Calu3 (cell line): ENCODE measurements at regions not wholly inside any gene's neighbourhood (a gene's known extent, or its start where the extent isn't known, plus 50 kb on each side); places are given as distances from the start of the nearest gene placed in this dataset.

Experiments used
- BruUV-seq: library from RNA; stranded (reverse); fragments of 400-500 nt; replicated peaks from 2 replicates; lab custom pipeline; 2021; lab: Mats Ljungman, UMichigan
- CTCF ChIA-PET: fragments of 300-600 bp; sonication (Branson Sonifier 250); formaldehyde crosslinking; loops from one replicate; lab custom pipeline; 2022; ENCODE audit warnings: antibody characterized with exemption; lab: Charles Lee
- DNase-seq: peaks from one replicate; pipeline ENCODE4 v3.0.0; 2022
- H3K27ac Mint-ChIP-seq: one replicate; pipeline ENCODE4 v1.8.0; 2022; ENCODE audit warnings: mixed read lengths; ENCODE audit not compliant: unreplicated experiment
- H3K27me3 Mint-ChIP-seq: one replicate; pipeline ENCODE4 v1.8.0; 2022; ENCODE audit warnings: mixed read lengths; ENCODE audit not compliant: unreplicated experiment
- H3K36me3 Mint-ChIP-seq: one replicate; pipeline ENCODE4 v1.8.0; 2022; ENCODE audit warnings: mild to moderate bottlenecking, moderate library complexity, mixed read lengths; ENCODE audit not compliant: insufficient read depth, unreplicated experiment
- H3K4me1 Mint-ChIP-seq: one replicate; pipeline ENCODE4 v1.8.0; 2022; ENCODE audit warnings: mild to moderate bottlenecking, low read depth, mixed read lengths; ENCODE audit not compliant: unreplicated experiment
- H3K4me3 Mint-ChIP-seq: one replicate; pipeline ENCODE4 v1.8.0; 2022; ENCODE audit warnings: mild to moderate bottlenecking, low read depth, moderate library complexity, mixed read lengths; ENCODE audit not compliant: unreplicated experiment
- H3K9me3 Mint-ChIP-seq: one replicate; pipeline ENCODE4 v1.8.0; 2022; ENCODE audit warnings: low read depth, mixed read lengths; ENCODE audit not compliant: unreplicated experiment
- intact Hi-C: fragments of 100-400 bp; cut with micrococcal nuclease; formaldehyde crosslinking; loops from one replicate; pipeline ENCODE4 v1.10.0; 2022; ENCODE audit not compliant: unreplicated experiment
- TF ChIP-seq, protein P1 (sequence below): fragments of 200-600 bp; IDR thresholded peaks from one replicate; pipeline ENCODE4 v1.8.0; 2022; ENCODE audit warnings: antibody characterized with exemption; ENCODE audit not compliant: unreplicated experiment

DNA sequence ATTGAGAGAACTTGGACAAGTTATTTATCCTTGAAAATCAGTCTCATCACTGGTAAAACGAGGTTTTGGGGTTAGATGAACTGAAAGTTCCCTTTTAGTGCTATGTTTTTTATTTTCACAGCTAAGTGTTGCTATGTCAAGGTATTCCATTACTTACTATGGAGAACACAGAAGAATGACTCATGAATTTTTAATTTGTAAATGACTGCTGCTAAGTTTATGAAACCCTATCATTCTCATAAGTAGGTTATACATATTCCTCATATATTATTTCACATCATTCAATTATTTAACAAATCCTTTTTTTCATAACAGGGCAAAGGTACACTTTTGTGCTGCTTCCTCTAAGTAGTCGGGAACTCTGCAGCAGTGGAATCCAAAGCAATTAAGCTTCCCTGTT, 52.2 kb upstream of the ATP1A1 start:
- H3K36me3 Mint-ChIP-seq = no peaks in the 10 kb centered on the region
- intact Hi-C loops = no loop called here
- DNase-seq = no peak
- TF ChIP-seq, protein P1, sequence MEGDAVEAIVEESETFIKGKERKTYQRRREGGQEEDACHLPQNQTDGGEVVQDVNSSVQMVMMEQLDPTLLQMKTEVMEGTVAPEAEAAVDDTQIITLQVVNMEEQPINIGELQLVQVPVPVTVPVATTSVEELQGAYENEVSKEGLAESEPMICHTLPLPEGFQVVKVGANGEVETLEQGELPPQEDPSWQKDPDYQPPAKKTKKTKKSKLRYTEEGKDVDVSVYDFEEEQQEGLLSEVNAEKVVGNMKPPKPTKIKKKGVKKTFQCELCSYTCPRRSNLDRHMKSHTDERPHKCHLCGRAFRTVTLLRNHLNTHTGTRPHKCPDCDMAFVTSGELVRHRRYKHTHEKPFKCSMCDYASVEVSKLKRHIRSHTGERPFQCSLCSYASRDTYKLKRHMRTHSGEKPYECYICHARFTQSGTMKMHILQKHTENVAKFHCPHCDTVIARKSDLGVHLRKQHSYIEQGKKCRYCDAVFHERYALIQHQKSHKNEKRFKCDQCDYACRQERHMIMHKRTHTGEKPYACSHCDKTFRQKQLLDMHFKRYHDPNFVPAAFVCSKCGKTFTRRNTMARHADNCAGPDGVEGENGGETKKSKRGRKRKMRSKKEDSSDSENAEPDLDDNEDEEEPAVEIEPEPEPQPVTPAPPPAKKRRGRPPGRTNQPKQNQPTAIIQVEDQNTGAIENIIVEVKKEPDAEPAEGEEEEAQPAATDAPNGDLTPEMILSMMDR = no peak
- H3K4me1 Mint-ChIP-seq = no peaks in the 10 kb centered on the region
- CTCF ChIA-PET = no interaction called here
- H3K9me3 Mint-ChIP-seq = no peaks in the 10 kb centered on the region
- no peaks in the 10 kb centered on the region for H3K27me3 Mint-ChIP-seq
- H3K4me3 Mint-ChIP-seq = no peak overlapping the region
- no TSS peak for BruUV-seq
- no peak overlapping the region for H3K27ac Mint-ChIP-seq

DNA sequence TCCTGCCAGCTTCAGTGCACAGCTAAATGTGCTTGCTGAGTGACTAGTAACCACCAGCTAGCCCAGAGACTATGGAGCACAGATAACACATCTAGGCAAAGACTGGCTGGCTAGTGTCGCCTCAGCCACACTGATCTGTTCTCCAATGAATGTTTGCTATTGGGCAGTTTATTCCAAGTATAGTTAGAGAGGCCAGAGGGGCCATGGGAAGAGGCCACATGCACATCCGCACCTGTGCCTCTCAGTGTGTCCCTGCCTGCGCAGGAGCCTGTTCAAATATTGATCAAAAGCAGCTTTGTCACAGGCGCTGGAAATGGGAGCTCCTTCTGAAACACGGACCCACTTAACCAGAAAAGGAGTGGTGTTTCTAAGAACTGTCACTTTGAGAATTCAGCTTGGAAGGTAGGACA, 51.3 kb upstream of the ATP1A1 start:
- BruUV-seq = no TSS peak
- H3K9me3 Mint-ChIP-seq = no peaks in the 10 kb centered on the region
- H3K27me3 Mint-ChIP-seq = no peaks in the 10 kb centered on the region
- CTCF ChIA-PET = no interaction called here
- TF ChIP-seq, protein P1 = no peak
- H3K27ac Mint-ChIP-seq = no peak overlapping the region
- intact Hi-C loops = no loop called here
- H3K36me3 Mint-ChIP-seq = no peaks in the 10 kb centered on the region
- H3K4me1 Mint-ChIP-seq = no peaks in the 10 kb centered on the region
- H3K4me3 Mint-ChIP-seq = no peak overlapping the region
- no peak for DNase-seq

DNA sequence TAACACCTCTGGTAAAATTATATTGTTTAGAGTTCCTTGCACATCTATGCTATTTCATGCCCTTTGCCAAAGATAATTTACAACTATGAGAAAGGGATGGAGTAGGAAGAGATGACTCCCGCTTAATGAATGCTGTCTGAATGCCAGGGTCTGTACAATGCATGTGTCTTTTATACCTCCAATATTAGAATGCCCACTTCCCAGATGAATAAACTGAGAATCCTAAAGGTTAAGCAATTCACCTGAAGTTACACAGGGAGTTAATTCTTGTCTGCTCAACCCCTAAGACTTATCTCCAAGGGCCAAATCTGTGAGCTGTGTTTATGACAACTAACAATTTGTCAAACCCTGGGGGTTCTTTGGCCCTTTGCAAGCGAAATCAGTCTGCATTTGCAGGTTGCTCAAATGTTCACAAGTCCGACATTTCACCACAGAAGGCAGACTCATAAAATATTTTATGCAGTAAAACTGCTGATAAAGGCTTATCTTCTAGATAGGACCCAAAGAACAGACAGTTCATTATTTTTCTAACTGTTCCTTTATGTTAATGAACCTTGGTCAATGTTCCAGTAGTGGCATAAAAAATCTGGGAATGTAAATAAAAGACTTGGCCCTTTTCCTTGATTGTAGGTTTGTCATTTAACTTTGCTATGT, 50.2 kb upstream of the ATP1A1 start:
- H3K36me3 Mint-ChIP-seq = no peaks in the 10 kb centered on the region
- CTCF ChIA-PET = no interaction called here
- no peaks in the 10 kb centered on the region for H3K4me1 Mint-ChIP-seq
- no peaks in the 10 kb centered on the region for H3K9me3 Mint-ChIP-seq
- H3K27ac Mint-ChIP-seq = no peak overlapping the region
- intact Hi-C loops = no loop called here
- TF ChIP-seq, protein P1 = no peak
- no peak for DNase-seq
- H3K27me3 Mint-ChIP-seq = no peaks in the 10 kb centered on the region
- BruUV-seq = no TSS peak
- no peak overlapping the region for H3K4me3 Mint-ChIP-seq
